SKM-1 (cell line): ENCODE measurements at regions not wholly inside any gene's neighbourhood (a gene's known extent, or its start where the extent isn't known, plus 50 kb on each side); places are given as distances from the start of the nearest gene placed in this dataset.

Source experiments
- DNase-seq: peaks from one replicate; lab custom pipeline; 2025; ENCODE audit not compliant: unreplicated experiment; lab: John Stamatoyannopoulos, UW

DNA sequence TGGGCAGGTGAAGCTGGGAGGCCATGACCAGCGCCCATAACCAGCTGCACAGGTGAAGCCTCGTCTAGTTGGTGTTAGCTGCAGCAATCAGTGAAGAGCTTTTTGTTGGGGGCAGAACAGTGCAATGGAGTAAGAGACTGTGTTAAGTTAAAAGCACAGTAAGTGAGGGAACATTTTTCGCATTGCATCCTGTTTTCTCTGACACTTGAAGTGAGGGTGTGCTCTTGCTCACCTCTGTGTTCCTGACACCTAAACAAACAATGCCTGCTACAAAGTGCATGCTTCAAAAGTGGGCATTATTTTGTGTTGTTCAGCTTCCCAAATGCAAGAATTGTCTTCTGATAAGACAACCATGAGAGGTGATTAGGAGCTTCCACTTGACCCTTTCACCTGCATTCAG, 324.0 kb upstream of the ACVR2A start:
- DNase-seq, result no peak

- DNase-seq, result no peak
These were observed 325.7 kb upstream of the ACVR2A start for GRCh38 chr2:147519178-147519577.

DNA sequence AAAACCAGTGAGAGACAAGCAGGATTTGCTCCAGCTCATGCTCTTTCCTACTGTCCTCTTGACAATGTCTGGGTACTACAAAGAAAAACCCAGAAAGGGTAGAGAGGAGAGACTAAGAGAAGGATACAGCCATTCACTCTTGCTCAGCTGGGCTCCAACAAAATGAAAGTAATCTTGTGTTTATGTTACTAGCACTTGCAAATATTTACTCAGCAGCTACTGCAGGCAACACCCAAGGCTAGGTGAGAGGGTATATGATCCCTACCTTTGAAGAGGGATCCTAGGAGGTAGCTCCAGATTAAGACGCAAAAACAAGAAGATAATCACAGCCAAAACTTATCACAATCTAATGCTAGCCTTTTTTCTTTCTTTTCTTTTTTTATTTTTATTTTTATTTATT, 329.6 kb upstream of the ACVR2A start:
- DNase-seq, result no peak

GRCh38 chr2:147512206-147512605, 332.6 kb upstream of the ACVR2A start:
- no peak for DNase-seq

GRCh38 chr2:147511491-147511948, 333.3 kb upstream of the ACVR2A start:
- no peak for DNase-seq

GRCh38 chr2:147509821-147510220, 335.0 kb upstream of the ACVR2A start:
- no peak for DNase-seq

DNA sequence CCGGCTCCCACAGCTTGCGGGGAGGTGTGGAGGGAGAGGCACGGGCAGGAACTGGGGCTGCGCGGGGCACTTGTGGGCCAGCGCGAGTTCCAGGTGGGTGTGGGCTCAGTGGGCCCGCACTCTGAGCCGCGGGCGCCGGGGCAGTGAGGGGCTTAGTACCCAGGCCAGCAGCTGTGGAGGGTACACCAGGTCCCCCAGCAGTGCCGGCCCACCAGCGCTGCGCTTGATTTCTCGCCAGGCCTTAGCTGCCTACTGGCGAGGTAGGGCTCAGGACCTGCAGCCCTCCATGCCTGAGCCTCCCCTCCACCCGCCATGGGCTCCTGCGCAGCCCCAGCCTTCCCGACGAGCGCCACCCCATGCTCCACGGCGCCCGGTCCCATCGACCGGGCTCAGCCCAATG, 337.9 kb upstream of the ACVR2A start:
- DNase-seq, result no peak

- no peak for DNase-seq
These were observed 342.0 kb upstream of the ACVR2A start for GRCh38 chr2:147502711-147503290.

- no peak for DNase-seq
These were observed 342.9 kb upstream of the ACVR2A start for GRCh38 chr2:147501968-147502367.

- no peak for DNase-seq
These were observed 343.9 kb upstream of the ACVR2A start for GRCh38 chr2:147500819-147501395.

GRCh38 chr2:147500229-147500628, 344.6 kb upstream of the ACVR2A start:
- DNase-seq, result no peak

GRCh38 chr2:147499785-147500184, 345.0 kb upstream of the ACVR2A start:
- DNase-seq, result no peak

DNA sequence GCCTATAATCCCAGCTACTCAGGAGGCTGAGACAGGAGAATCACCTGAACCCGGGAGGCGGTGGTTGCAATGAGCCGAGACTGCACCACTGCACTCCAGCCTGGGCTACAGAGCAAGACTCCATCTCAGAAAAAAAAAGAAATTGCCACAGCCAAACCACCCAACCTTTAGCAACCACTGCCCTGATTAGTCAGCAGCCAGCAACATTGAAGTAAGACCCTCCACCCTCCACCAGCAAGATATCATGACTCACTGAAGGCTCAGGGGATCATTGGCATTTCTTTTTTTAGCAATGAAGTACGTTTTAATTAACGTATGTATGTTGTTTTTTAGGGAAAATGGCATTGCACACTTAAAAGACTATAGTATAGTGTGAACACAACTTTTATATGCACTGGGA, 349.1 kb upstream of the ACVR2A start:
- DNase-seq, result no peak

DNA sequence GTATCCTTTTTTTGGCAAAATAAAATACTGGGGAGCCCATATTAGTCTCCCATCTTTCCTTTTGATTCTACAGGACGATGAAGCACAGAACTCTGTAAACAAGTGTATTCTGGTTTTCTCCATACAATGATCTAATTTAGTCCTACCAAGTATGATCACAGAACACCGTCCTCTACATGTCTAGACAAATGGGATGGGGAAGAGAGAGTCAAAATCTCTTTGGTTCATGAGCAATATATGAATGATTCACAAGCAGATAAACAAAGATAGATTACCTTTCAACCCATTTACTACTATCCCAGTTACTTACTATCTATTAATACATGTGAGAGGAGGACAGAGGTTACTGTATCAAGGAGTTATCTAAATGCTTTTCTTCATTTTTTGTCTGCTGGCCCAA, 352.4 kb upstream of the ACVR2A start:
- DNase-seq, result no peak

DNA sequence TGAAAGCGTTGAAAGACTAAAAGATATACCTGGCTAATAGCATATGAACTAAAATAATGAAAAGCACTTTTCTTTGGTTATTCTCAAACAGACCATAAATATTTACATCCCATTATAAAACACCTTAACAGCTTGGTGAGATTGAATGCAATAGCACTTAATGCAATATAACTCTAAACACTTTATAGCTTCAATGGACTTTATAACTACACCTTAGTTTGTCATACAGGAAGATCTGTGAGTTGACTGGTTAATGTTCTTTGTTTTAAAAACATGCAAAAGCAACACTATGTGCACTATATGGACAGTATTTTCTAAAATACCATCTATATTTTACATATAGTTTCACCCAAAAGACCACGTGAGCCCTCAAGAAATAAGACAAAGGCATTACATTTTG, 353.3 kb upstream of the ACVR2A start:
- DNase-seq, result no peak

DNA sequence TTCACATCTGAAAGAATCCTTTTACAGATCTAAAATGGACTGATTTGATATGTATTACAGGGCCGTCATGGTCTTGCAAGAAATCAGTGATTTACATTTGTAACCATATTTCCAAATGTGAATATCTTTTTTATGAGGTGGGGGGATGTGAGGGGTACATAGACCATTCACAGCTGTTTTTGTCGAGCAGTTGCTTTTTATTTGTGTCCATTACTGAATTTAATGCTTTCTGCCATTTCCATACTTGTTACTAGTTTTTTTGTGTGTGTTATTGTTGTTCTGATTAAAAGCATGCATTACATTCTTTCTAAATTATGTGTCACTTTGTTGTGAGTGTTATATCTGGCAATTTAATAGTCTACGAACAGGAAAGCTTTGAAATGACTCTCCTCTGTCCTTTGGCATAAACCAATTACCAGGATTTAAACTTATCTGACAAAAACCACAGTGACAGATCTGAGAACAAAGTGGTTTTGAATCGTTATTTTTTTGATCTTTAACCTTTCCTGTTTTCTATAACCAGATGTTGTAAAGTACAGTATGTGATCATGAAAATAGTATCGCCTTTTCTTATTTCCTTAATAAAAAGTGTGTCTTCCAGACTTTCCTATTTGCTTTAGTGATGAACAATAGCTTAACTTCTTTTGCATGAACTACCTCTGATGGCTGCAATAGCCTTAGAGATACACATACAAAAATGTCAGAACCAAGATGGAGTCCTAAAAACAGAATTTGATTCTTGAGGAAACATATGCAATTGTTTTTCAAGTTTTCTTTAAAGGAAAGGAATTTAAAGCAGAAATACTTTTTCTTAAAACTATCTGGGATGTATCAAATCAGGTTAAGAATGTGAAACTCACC, 354.2 kb upstream of the ACVR2A start:
- DNase-seq, result no peak

DNA sequence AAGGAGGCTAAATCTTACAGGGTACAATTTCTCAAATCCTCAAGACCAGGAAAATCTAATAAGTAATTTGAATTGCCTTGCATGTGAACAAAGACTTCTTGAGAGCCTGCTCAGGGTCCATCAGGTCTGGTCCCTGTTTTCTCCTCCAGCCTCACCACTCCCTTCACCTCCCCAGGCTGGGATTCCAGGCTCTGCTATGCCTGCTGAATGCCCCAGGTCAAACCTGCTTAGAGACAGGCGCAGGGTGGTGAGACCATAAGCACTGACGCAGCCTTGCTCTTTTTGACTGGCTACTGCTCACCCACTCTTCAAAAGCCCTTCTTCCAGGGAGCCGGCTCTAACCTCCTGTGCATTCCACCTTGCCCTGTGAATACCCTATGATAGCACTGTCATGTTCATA, 356.4 kb upstream of the ACVR2A start:
- DNase-seq, result no peak

DNA sequence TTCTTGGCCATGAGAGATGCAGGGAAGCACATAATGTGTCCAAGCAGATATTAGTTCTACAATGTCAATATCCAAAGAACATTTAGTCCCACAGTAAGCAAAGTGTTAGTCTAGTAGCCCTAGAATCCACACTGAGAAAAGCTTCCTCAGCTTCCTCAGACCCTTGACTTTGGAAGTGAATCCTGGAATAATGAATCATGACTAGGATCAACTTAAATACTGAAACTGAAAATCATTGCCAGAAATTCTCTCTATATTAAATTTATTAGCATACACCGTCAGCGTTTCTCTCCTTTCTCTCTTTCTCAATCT, 356.9 kb upstream of the ACVR2A start:
- no peak for DNase-seq

DNA sequence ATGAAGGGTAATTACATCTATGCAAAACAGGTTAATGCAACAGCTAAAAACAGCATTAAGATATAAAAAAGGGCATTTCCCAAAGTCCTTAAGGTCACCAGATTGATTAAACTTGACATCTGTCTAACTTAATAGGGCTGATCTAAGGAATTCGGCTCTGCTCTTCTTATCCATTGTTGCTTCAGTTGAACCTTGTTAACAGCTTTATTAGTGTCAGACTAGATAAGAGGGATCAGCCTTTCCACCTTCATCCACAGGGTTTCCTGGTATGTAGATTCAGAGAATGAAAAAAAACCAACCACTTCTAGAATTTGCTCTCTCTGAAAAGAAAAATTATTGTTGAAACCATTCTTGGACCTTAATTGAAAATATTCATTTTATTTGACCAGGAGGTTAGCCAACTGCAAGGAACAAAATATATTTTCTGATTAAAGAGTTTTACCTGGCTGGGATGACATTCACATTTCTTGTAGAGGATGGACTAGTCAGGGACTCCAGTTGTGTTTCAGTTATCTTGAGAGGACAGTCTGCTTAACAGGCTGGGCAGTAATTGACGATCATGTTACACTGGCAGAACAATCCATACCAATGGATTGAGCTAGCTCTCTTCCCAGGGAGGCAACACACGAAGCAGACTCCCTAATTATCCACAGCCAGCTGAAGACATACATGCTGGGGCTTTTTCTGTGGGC, 357.4 kb upstream of the ACVR2A start:
- DNase-seq, result no peak

GRCh38 chr2:147485210-147485851, 359.5 kb upstream of the ACVR2A start:
- DNase-seq, result no peak

GRCh38 chr2:147483911-147484310, 360.9 kb upstream of the ACVR2A start:
- no peak for DNase-seq
